Neural progenitor cell (in vitro differentiated cells): ENCODE measurements at regions not wholly inside any gene's neighbourhood (a gene's known extent, or its start where the extent isn't known, plus 50 kb on each side); places are given as distances from the start of the nearest gene placed in this dataset.

Source experiments
- DNase-seq: peaks from one replicate; pipeline ENCODE4 v3.0.0-alpha.2; 2016; ENCODE audit warnings: low spot score
- H2AFZ ChIP-seq: fragments of 200-600 bp; sonication (generic); replicated peaks from 2 replicates; pipeline ENCODE4 v1.6.1; 2016; ENCODE audit warnings: antibody characterized with exemption
- H3F3A ChIP-seq: fragments of 200-600 bp; sonication (generic); 2 replicates; pipeline ENCODE4 v1.6.1; 2016; ENCODE audit warnings: antibody characterized with exemption, low read depth
- H3K27ac ChIP-seq: fragments of 200-600 bp; sonication (generic); 2 replicates; pipeline ENCODE4 v1.5.1; 2016; ENCODE audit warnings: mild to moderate bottlenecking
- H3K27me3 ChIP-seq: fragments of 200-600 bp; sonication (generic); 2 replicates; pipeline ENCODE4 v1.6.1; 2016; ENCODE audit warnings: mild to moderate bottlenecking, moderate library complexity
- H3K36me3 ChIP-seq: fragments of 200-600 bp; sonication (generic); 2 replicates; pipeline ENCODE4 v1.5.1; 2016
- H3K4me1 ChIP-seq: fragments of 200-600 bp; sonication (generic); 2 replicates; pipeline ENCODE4 v1.6.1; 2016; ENCODE audit warnings: mixed run types
- H3K4me2 ChIP-seq: fragments of 200-600 bp; sonication (generic); 2 replicates; pipeline ENCODE4 v1.6.1; 2016
- H3K4me3 ChIP-seq: fragments of 200-600 bp; sonication (generic); 2 replicates; pipeline ENCODE4 v1.5.1; 2016
- H3K79me2 ChIP-seq: fragments of 200-600 bp; sonication (generic); 2 replicates; pipeline ENCODE4 v1.6.1; 2016; ENCODE audit warnings: low read depth
- H3K9ac ChIP-seq: fragments of 200-600 bp; sonication (generic); 2 replicates; pipeline ENCODE4 v1.6.1; 2016
- H3K9me3 ChIP-seq: fragments of 200-600 bp; sonication (generic); 2 replicates; pipeline ENCODE4 v1.5.1; 2016; ENCODE audit warnings: low read depth
- H4K20me1 ChIP-seq: fragments of 200-600 bp; sonication (generic); 2 replicates; pipeline ENCODE4 v1.6.1; 2016; ENCODE audit warnings: low read depth
- H3K27ac Mint-ChIP-seq: 3 replicates; pipeline ENCODE4 v1.8.0; 2021; ENCODE audit warnings: mixed read lengths
- H3K27me3 Mint-ChIP-seq: 2 replicates; pipeline ENCODE4 v1.8.0; 2022; ENCODE audit warnings: low read depth, mild to moderate bottlenecking, inconsistent platforms, moderate library complexity, mixed read lengths; ENCODE audit not compliant: insufficient read depth
- H3K36me3 Mint-ChIP-seq: 3 replicates; pipeline ENCODE4 v1.8.0; 2021; ENCODE audit warnings: mixed read lengths
- H3K4me1 Mint-ChIP-seq: 3 replicates; pipeline ENCODE4 v1.8.0; 2021; ENCODE audit warnings: mixed read lengths
- H3K4me3 Mint-ChIP-seq: 3 replicates; pipeline ENCODE4 v1.8.0; 2021; ENCODE audit warnings: mild to moderate bottlenecking, moderate library complexity, mixed read lengths
- H3K9me3 Mint-ChIP-seq: 3 replicates; pipeline ENCODE4 v1.8.0; 2020; ENCODE audit warnings: mixed read lengths
- EZH2 ChIP-seq: fragments of 200-600 bp; sonication (generic); IDR thresholded peaks from 2 replicates; pipeline ENCODE4 v1.6.1; 2017; ENCODE audit warnings: antibody characterized with exemption, mild to moderate bottlenecking, moderate library complexity
- EZH2phosphoT487 ChIP-seq: fragments of 200-600 bp; sonication (generic); IDR thresholded peaks from 2 replicates; pipeline ENCODE4 v1.6.1; 2017; ENCODE audit warnings: antibody characterized with exemption
- TF ChIP-seq, protein P1 (sequence below): fragments of 200-600 bp; sonication (generic); IDR thresholded peaks from 2 replicates; pipeline ENCODE4 v1.5.1; 2017; ENCODE audit warnings: antibody characterized with exemption, mild to moderate bottlenecking

- H2AFZ ChIP-seq: no peak overlapping the region
- DNase-seq: no peak
- no peaks in the 10 kb centered on the region for H3K27me3 ChIP-seq
- H3K9ac ChIP-seq: no peak overlapping the region
- no peaks in the 10 kb centered on the region for H4K20me1 ChIP-seq
- H3K79me2 ChIP-seq: no peaks in the 10 kb centered on the region
- H3K4me2 ChIP-seq: no peak overlapping the region
- Mint-ChIP-seq H3K4me1 (peaks cover 25% of the 10 kb centered on the region), H3K9me3 (no peaks in the 10 kb centered on the region), H3K27ac (no peak overlapping the region), H3K27me3 (no peaks in the 10 kb centered on the region), H3K4me3 (no peak overlapping the region), H3K36me3 (no peaks in the 10 kb centered on the region)
- H3K36me3 ChIP-seq: no peaks in the 10 kb centered on the region
- H3F3A ChIP-seq: no peaks in the 10 kb centered on the region
- no peak overlapping the region for H3K4me3 ChIP-seq
- peaks cover 15% of the 10 kb centered on the region for H3K4me1 ChIP-seq
- no peak overlapping the region for H3K27ac ChIP-seq
- TF ChIP-seq, protein P1, sequence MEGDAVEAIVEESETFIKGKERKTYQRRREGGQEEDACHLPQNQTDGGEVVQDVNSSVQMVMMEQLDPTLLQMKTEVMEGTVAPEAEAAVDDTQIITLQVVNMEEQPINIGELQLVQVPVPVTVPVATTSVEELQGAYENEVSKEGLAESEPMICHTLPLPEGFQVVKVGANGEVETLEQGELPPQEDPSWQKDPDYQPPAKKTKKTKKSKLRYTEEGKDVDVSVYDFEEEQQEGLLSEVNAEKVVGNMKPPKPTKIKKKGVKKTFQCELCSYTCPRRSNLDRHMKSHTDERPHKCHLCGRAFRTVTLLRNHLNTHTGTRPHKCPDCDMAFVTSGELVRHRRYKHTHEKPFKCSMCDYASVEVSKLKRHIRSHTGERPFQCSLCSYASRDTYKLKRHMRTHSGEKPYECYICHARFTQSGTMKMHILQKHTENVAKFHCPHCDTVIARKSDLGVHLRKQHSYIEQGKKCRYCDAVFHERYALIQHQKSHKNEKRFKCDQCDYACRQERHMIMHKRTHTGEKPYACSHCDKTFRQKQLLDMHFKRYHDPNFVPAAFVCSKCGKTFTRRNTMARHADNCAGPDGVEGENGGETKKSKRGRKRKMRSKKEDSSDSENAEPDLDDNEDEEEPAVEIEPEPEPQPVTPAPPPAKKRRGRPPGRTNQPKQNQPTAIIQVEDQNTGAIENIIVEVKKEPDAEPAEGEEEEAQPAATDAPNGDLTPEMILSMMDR: peak; percentile 9
- TF ChIP-seq EZH2 (no peak), EZH2phosphoT487 (no peak)
- H3K9me3 ChIP-seq: no peaks in the 10 kb centered on the region
Measured at GRCh38 chr9:117545846-117546245, 131.0 kb upstream of the ASTN2 start.

DNA sequence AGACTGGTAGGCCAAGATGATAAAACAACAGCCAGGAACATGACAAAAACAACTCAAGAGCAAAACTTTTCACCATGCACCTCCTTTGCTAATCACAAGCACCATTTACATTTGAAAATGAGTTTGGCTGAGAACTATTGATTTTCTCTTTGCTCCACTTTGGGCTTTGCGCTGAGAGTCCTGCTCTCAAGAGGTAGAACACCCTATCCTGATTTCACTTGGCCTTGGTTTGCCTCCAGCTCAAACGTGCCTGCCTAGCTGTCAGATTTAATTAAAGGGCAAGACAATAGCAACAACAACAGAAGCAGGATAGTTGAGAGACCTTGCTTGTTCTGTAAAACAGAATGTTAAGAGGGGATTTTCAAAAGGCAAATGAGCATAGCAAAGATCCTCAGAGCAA, 128.2 kb upstream of the ASTN2 start:
- Histone ChIP-seq H3F3A (no peaks in the 10 kb centered on the region), H3K27ac (no peak overlapping the region), H3K9ac (no peak overlapping the region), H3K27me3 (no peaks in the 10 kb centered on the region), H2AFZ (no peak overlapping the region), H3K4me2 (no peak overlapping the region), H3K36me3 (no peaks in the 10 kb centered on the region), H3K4me3 (no peak overlapping the region), H3K4me1 (peaks cover 8% of the 10 kb centered on the region), H4K20me1 (no peaks in the 10 kb centered on the region), H3K9me3 (no peaks in the 10 kb centered on the region), H3K79me2 (no peaks in the 10 kb centered on the region)
- no peak overlapping the region for H3K4me3 Mint-ChIP-seq
- no peaks in the 10 kb centered on the region for H3K36me3 Mint-ChIP-seq
- H3K9me3 Mint-ChIP-seq: no peaks in the 10 kb centered on the region
- peaks cover 12% of the 10 kb centered on the region for H3K4me1 Mint-ChIP-seq
- no peak for DNase-seq
- no peak for TF ChIP-seq EZH2
- TF ChIP-seq EZH2phosphoT487: no peak
- TF ChIP-seq, protein P1: no peak
- no peaks in the 10 kb centered on the region for H3K27me3 Mint-ChIP-seq
- no peak overlapping the region for H3K27ac Mint-ChIP-seq

DNA sequence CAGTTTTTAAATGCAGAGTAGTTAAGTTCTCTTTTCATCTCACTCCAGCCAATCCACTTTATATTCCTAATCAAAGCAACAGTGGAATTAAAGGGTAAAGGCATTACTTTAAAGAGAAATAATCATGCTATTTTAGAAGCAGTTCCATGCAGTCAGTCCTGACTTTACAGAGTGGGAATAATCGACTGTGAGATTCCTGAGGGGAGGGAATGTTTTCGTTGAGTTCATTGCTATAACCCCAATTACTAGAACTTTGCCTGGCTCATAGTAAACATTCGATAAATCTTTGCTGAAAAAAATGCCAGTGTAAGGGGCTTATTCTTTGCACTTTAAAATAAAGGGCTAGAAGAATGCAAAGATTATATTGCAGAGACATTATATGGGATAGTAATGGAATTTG, 127.2 kb upstream of the ASTN2 start:
- Mint-ChIP-seq H3K9me3 (no peaks in the 10 kb centered on the region), H3K27ac (no peak overlapping the region), H3K4me1 (peaks cover 4% of the 10 kb centered on the region), H3K36me3 (no peaks in the 10 kb centered on the region), H3K27me3 (no peaks in the 10 kb centered on the region), H3K4me3 (no peak overlapping the region)
- no peaks in the 10 kb centered on the region for H3F3A ChIP-seq
- no peak overlapping the region for H3K27ac ChIP-seq
- no peaks in the 10 kb centered on the region for H3K36me3 ChIP-seq
- H3K9me3 ChIP-seq: no peaks in the 10 kb centered on the region
- no peak overlapping the region for H3K9ac ChIP-seq
- H3K4me1 ChIP-seq: no peaks in the 10 kb centered on the region
- no peaks in the 10 kb centered on the region for H3K79me2 ChIP-seq
- no peak overlapping the region for H3K4me3 ChIP-seq
- DNase-seq: no peak
- no peak overlapping the region for H3K4me2 ChIP-seq
- H2AFZ ChIP-seq: no peak overlapping the region
- H3K27me3 ChIP-seq: no peaks in the 10 kb centered on the region
- H4K20me1 ChIP-seq: no peaks in the 10 kb centered on the region
- TF ChIP-seq EZH2 (no peak), EZH2phosphoT487 (no peak)
- TF ChIP-seq, protein P1: no peak

GRCh38 chr9:117541181-117541580, 126.3 kb upstream of the ASTN2 start:
- TF ChIP-seq, protein P1: no peak
- no peak for TF ChIP-seq EZH2
- no peak for TF ChIP-seq EZH2phosphoT487
- Mint-ChIP-seq H3K4me1 (no peaks in the 10 kb centered on the region), H3K9me3 (no peaks in the 10 kb centered on the region), H3K27ac (no peak overlapping the region), H3K36me3 (no peaks in the 10 kb centered on the region), H3K27me3 (no peaks in the 10 kb centered on the region), H3K4me3 (no peak overlapping the region)
- no peaks in the 10 kb centered on the region for H3K36me3 ChIP-seq
- no peaks in the 10 kb centered on the region for H3K4me1 ChIP-seq
- no peak overlapping the region for H3K27ac ChIP-seq
- no peak overlapping the region for H3K9ac ChIP-seq
- H3K79me2 ChIP-seq: no peaks in the 10 kb centered on the region
- no peaks in the 10 kb centered on the region for H3K9me3 ChIP-seq
- no peak for DNase-seq
- H3K27me3 ChIP-seq: no peaks in the 10 kb centered on the region
- no peak overlapping the region for H3K4me3 ChIP-seq
- H3K4me2 ChIP-seq: no peak overlapping the region
- no peaks in the 10 kb centered on the region for H4K20me1 ChIP-seq
- no peaks in the 10 kb centered on the region for H3F3A ChIP-seq
- no peak overlapping the region for H2AFZ ChIP-seq
